GM19043 (cell line): ENCODE measurements at regions not wholly inside any gene's neighbourhood (a gene's known extent, or its start where the extent isn't known, plus 50 kb on each side); places are given as distances from the start of the nearest gene placed in this dataset.
"Not testable (repeated sequence)": the region's sequence is repeated elsewhere in the genome, so short reads cannot be mapped to it uniquely, and the experiment has no call there.

Experiments used
- ATAC-seq: cut with Tn5 transposase; IDR thresholded peaks from one replicate; pipeline ENCODE4 v1.9.1; 2021; ENCODE audit warnings: low read depth; ENCODE audit not compliant: unreplicated experiment

- no peak for ATAC-seq
These were observed 248.4 kb upstream of the CCDC196 start for GRCh38 chr14:66237741-66238140.

GRCh38 chr14:66238969-66239368, 247.2 kb upstream of the CCDC196 start:
- ATAC-seq, result no peak

- no peak for ATAC-seq
These were observed 246.6 kb upstream of the CCDC196 start for GRCh38 chr14:66239589-66239988.

GRCh38 chr14:66240105-66240504, 246.1 kb upstream of the CCDC196 start:
- ATAC-seq, result no peak

GRCh38 chr14:66242001-66242400, 244.2 kb upstream of the CCDC196 start:
- ATAC-seq, result no peak

- no peak for ATAC-seq
These were observed 241.3 kb upstream of the CCDC196 start for GRCh38 chr14:66244834-66245233.

GRCh38 chr14:66247662-66248193, 238.4 kb upstream of the CCDC196 start:
- ATAC-seq, result no peak

GRCh38 chr14:66248256-66248655, 237.9 kb upstream of the CCDC196 start:
- ATAC-seq, result no peak

- ATAC-seq, result no peak
These were observed 236.6 kb upstream of the CCDC196 start for GRCh38 chr14:66249544-66249943.

- no peak for ATAC-seq
These were observed 232.1 kb upstream of the CCDC196 start for GRCh38 chr14:66254038-66254437.

GRCh38 chr14:66268802-66269334, 217.3 kb upstream of the CCDC196 start:
- ATAC-seq, result no peak

- ATAC-seq, result no peak
These were observed 213.9 kb upstream of the CCDC196 start for GRCh38 chr14:66272221-66272620.

GRCh38 chr14:66273261-66273832, 212.8 kb upstream of the CCDC196 start:
- ATAC-seq, result no peak

- not testable (repeated sequence) for ATAC-seq
These were observed 207.8 kb upstream of the CCDC196 start for GRCh38 chr14:66278418-66278817.

- ATAC-seq, result no peak
These were observed 205.0 kb upstream of the CCDC196 start for GRCh38 chr14:66281036-66281776.

- no peak for ATAC-seq
These were observed 201.8 kb upstream of the CCDC196 start for GRCh38 chr14:66284346-66284745.

- ATAC-seq, result no peak
These were observed 197.7 kb upstream of the CCDC196 start for GRCh38 chr14:66288511-66288910.

- no peak for ATAC-seq
These were observed 194.4 kb upstream of the CCDC196 start for GRCh38 chr14:66291756-66292155.

- ATAC-seq, result no peak
These were observed 192.6 kb upstream of the CCDC196 start for GRCh38 chr14:66293533-66294105.

- ATAC-seq, result no peak
These were observed 190.8 kb upstream of the CCDC196 start for GRCh38 chr14:66295386-66295785.

- no peak for ATAC-seq
These were observed 185.3 kb upstream of the CCDC196 start for GRCh38 chr14:66300886-66301285.
